Bronchial epithelial cell (primary cell): ENCODE measurements at regions not wholly inside any gene's neighbourhood (a gene's known extent, or its start where the extent isn't known, plus 50 kb on each side); places are given as distances from the start of the nearest gene placed in this dataset.

Source experiments
- DNase-seq: peaks from one replicate; pipeline ENCODE4 v3.0.0-alpha.2; 2010; ENCODE audit warnings: low read depth
- FAIRE-seq: peaks from 2 replicates; lab custom pipeline; 2011; peaks lifted over from hg19 to GRCh38; lab: Jason Lieb, UNC
- H3K27me3 ChIP-seq: 2 replicates; pipeline ENCODE4 v1.5.1; 2011; ENCODE audit warnings: low read length; ENCODE audit not compliant: control insufficient read depth, insufficient read depth
- H3K36me3 ChIP-seq: 2 replicates; pipeline ENCODE4 v1.5.1; 2011; ENCODE audit warnings: low read length; ENCODE audit not compliant: control insufficient read depth, insufficient read depth
- H3K4me3 ChIP-seq: 2 replicates; pipeline ENCODE4 v1.5.1; 2011; ENCODE audit warnings: mild to moderate bottlenecking, low read depth, low read length, control low read depth
- TF ChIP-seq, protein P1 (sequence below): IDR thresholded peaks from 2 replicates; pipeline ENCODE4 v1.5.1; 2011; ENCODE audit warnings: mild to moderate bottlenecking, moderate library complexity, low read length, control low read depth, inconsistent platforms; ENCODE audit not compliant: insufficient read depth, severe bottlenecking

DNA sequence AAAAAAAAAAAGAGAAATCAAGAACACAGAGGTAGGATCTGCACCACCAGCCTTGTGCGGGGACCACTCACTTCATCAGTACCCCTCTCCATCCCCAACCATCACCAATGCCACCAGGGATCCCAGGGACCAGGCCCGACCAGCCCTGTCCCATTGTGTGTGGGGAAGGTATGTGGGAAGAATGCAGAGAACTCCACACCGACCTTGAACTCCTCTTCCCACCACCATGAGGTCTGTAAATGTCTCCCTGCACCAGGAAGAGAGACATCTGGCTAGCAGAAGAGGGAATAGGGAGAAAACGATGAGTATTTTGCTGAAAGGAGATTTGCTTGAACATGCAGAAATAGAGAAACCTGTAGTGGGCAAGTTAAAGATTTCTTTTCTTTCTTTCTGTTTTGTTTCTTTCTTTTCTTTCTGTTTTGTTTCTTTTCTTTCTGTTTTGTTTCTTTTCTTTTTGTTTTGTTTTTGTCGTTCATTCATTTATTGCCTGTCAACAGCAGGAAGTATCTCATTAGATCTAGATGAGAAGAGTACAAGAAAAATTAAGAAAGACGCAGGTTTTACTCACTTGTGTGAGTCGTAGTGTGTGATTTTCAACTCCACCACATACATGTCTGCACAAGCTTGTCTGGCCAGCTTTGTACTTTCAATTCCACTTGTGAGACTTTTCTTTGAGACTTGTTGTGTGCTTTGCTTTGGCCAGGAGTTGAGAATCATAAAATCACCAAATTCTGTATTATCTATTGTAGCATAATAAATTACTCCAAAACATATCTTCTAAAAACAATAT lies 179.8 kb upstream of the HAAO start:
- DNase-seq (peak; percentile 86), FAIRE-seq (no peak)
- no peak overlapping the region for H3K4me3 ChIP-seq
- H3K27me3 ChIP-seq: no peaks in the 10 kb centered on the region
- TF ChIP-seq, protein P1, sequence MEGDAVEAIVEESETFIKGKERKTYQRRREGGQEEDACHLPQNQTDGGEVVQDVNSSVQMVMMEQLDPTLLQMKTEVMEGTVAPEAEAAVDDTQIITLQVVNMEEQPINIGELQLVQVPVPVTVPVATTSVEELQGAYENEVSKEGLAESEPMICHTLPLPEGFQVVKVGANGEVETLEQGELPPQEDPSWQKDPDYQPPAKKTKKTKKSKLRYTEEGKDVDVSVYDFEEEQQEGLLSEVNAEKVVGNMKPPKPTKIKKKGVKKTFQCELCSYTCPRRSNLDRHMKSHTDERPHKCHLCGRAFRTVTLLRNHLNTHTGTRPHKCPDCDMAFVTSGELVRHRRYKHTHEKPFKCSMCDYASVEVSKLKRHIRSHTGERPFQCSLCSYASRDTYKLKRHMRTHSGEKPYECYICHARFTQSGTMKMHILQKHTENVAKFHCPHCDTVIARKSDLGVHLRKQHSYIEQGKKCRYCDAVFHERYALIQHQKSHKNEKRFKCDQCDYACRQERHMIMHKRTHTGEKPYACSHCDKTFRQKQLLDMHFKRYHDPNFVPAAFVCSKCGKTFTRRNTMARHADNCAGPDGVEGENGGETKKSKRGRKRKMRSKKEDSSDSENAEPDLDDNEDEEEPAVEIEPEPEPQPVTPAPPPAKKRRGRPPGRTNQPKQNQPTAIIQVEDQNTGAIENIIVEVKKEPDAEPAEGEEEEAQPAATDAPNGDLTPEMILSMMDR: no peak
- no peaks in the 10 kb centered on the region for H3K36me3 ChIP-seq

DNA sequence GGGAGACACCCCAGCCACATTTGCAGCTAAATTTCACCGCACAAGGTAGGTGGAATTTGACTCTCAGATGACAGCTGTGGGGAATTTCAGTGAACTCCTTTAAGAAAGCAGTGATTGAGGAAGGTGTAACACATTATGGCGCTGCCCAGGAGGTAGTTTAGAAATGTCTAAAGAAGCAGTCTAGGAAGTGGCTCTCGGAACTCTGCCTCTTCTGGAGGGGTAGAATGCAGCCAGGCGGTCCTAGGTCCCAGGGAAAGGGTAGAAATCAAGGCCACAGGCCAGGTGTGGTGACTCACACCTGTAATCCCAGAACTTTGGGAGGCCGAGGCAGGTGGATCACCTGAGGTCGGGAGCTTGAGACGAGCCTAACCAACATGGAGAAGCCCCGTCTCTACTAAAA lies 179.0 kb upstream of the HAAO start:
- Histone ChIP-seq H3K27me3 (no peaks in the 10 kb centered on the region), H3K36me3 (no peaks in the 10 kb centered on the region), H3K4me3 (no peak overlapping the region)
- no peak for DNase-seq
- TF ChIP-seq, protein P1: no peak
- FAIRE-seq: no peak

DNA sequence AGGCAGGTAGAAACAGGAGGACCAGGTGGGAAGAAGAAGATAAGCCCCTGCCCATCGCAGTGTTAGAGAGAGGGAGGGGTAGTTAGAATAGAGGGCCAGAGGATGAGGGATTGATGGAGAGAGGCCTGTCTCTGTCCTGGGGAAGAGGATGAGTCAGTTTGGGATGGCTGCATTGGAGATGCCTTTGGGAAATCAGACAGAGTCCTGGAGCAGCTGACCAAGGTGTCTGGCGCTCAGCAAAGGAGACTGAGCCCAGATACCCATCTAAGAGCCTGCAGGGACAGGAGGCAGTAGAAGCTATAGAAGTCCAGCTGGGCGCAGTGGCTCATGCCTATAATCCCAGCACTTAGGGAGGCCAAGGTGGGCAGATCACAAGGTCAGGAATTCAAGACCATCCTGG lies 177.8 kb upstream of the HAAO start:
- FAIRE-seq: no peak
- H3K36me3 ChIP-seq: no peaks in the 10 kb centered on the region
- TF ChIP-seq, protein P1: no peak

DNA sequence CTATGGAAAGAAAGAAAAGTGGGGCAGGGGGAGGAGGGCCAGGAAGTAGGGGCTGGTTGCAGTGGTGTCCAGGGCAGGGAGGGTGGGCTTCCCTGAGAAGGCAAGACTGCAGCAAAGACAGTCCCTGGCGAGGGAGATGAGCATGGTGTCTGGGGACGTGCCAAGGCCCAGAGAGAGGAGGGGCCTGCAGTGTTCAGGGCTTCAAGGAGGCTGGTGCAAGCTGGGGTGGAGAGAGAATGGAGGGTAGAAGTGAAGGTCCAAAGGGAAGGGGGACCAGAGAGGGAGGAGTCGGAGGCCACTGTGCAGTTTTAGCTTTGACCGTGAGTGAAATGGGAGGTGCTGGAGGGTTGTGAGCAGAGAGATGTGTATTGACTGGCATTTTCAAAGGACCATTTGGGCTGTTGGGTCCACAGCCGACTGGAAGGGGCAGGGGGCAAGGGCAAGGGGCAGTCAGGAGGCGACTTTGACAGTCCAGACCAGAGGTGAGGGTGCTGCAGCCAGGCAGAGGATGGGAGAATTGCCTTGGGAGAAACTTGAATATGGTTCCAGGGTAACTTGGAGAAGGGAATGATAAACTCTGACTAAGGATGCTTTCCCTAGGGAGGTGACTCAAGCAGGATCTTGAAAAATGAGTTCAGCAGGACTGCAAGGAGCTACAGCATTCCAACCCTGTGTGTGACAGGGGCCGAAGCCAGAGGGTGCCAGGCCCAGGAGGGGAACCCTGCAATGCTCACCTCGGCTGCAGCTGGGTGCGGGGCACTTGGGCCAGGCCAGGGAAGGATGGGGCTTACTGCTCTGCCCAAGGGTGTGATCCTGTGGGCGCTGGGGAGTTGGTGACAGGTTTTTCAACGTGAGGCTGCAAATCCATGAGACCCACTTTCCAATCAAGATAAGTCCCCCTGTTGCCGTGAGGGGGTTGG lies 177.1 kb upstream of the HAAO start:
- no peak overlapping the region for H3K4me3 ChIP-seq
- H3K36me3 ChIP-seq: no peaks in the 10 kb centered on the region
- H3K27me3 ChIP-seq: no peaks in the 10 kb centered on the region
- DNase-seq (peak; percentile 89), FAIRE-seq (peak; percentile 13)
- TF ChIP-seq, protein P1: no peak

More for the DNA sequence above, 177.8 kb upstream of the HAAO start:
- Histone ChIP-seq H3K4me3 (no peak overlapping the region), H3K27me3 (no peaks in the 10 kb centered on the region)
- no peak for DNase-seq

DNA sequence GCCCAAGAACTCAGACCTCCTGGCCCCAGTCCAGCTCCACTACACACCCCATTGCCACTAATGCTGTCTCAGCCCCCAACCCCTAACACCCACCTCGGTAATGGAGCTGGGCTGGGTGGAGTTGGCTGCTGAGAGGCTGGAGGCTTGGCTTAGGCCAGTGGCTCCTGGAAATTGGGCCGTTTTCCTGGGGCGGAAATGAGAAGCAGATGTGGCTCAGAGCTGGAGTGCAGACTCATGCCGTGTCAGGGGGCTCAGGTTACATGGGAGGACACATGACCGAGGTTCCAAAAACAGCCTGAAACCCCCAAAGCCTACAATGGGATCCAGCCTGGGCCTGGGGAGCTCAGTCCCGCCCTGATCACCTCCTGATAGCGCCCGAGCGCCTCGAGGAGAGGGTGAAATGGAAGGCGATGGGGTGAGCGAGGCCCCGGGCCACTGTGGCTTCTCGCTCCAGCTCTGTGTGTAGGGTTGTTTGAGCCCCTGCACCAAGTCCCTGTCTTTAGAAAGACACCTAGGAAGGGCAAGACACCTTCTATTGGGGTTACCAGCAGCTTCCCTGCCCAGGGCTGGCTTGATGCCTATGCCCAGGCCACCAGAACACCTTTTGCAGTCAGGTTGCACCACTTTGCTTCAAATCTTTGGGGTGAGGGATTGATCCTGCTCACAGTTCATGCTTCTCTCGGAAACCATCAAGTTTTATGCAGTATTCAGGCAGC lies 175.7 kb upstream of the HAAO start:
- no peak for DNase-seq

More for the DNA sequence above, 175.7 kb upstream of the HAAO start:
- FAIRE-seq: no peak
- TF ChIP-seq, protein P1: no peak
- no peaks in the 10 kb centered on the region for H3K27me3 ChIP-seq
- no peak overlapping the region for H3K4me3 ChIP-seq
- H3K36me3 ChIP-seq: no peaks in the 10 kb centered on the region
